NCI-H2227 (cell line): ENCODE measurements at regions not wholly inside any gene's neighbourhood (a gene's known extent, or its start where the extent isn't known, plus 50 kb on each side); places are given as distances from the start of the nearest gene placed in this dataset.

ENCODE experiments used
- DNase-seq: peaks from one replicate; lab custom pipeline; 2025; ENCODE audit not compliant: unreplicated experiment; lab: John Stamatoyannopoulos, UW

DNA sequence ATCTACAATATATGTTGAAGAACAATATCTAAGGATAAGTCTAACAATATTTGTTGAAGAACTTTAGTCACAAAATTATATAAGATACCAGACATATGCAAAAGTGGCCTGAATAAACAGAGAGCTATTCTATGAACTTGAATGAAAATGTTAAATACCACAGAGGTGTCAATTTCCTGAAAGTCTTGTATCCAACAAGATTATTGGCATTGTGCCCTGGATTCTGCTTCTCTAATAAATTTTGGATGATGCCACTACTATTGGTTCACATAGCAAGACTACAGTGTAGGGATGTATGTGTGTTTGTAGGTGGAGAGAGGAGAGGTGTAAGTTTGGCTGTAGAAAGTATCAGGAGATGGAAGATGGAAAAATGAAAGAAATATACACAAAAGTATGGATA, 731.8 kb upstream of the RGMB start:
- no peak for DNase-seq

DNA sequence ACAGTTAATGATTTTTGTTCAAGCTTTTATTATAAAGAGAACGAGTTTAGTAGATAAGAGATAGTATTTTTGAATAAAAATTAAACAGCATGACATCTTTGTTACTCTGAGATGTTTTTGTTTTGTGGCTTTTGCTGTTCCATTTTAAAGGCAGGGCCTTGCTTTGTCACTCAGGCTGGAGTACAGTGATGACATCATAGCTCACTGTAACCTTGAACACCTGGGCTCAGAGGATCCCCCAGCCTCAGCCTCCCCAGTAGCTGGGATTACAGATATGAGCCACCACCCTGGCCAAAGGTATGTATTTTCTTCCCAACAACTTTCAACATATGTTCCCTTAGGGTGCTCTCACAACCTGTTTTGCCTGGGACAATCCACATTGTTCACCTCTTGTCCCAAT, 730.9 kb upstream of the RGMB start:
- no peak for DNase-seq

DNA sequence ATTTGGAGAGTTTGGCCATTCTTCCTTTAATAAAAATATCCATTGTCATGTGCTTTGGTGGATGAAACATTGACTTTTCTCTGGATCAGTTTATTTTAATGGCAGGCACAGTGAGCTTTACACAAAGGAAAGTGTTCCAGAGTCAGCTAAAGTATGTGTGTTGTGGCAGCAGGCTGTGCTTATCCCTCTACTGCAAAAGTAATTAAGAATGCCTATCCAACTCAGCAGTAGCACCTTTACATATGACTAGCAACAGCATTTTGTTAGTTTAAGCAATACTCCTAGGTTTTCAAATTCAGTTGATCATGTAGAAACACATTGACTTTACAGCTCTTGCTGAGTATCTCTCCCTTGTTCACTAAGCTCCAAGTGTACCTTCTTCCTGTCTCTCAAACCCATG, 730.5 kb upstream of the RGMB start:
- no peak for DNase-seq

DNA sequence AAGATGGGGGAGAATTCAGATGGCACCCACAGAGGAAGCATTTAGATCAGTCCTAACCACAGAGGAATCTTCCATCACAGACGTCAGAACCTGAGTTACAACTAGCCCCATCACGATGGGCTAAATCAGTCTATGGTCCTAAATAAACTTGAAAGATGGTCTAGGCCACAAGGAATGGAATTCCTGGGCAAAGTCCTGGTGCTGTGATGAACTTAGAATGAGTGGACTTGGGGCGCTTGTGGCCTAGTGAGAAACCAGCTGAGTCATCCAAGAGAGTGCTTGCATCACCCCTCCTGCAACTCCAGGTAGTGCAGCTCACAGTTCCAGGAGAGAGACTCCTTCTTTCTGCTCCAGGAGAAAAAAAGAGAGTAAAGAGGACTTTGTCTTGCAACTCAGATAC, 722.9 kb upstream of the RGMB start:
- no peak for DNase-seq

DNA sequence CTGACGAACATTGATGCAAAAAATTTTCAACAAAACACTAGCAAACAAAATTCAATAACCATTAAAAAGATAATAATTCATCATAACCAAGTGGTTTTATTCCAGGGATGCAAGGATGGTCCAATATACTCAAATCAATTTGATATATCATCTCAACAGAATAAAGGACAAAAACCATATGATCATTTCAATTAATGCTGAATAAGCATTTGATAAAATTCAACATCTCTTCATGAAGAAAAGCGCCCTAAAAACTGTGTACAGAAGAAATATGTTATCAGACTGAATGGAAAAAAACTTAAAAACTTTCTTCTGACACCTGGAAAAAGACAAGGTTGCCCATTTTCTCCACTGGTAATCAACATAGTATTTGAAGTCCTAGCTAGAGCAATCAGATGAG, 720.3 kb upstream of the RGMB start:
- DNase-seq: no peak

DNA sequence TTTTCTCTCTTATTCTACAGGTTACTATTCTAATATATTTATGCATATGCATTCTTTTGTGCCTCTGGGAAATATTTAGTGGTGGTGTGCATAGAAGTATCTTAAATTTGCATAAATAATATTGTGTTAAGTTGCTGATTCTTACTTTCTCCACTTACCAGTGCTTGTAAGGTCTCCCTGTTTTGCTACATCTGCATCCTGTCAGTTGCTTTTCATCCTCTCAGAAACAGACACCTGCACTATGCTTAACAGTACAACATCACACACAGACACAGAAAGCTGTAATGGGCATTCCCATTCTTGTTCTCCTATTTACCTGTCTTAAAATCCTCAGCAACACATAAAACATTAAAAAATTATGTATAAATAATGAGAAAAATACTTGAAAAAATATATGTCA, 713.3 kb upstream of the RGMB start:
- DNase-seq: no peak

DNA sequence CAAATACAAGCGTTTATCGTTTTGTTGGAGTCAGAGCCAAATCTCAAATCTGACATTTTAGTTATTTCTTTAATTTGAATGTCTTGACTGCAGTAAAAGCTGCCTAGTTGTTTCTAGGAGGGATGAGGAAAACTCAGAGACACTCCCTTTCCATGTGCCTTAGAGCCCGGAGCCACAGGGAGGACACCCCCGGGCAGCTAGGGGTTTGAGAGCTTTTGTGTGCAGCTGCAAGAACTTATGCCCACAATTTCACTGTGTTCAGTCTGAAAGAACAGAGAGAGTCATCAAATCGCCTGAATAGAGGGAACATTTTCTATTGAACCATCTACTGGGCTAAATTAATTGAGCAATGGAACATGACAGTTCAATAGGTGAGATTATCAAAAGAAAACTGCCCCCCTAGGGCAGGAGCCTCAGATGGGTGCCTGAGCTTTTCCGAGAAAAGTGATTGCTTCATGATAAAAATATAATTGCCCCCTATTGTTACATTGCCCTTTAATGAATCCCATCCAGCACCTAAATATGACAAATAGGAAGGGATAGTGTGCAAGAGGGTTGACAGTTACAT, 709.3 kb upstream of the RGMB start:
- DNase-seq: no peak

DNA sequence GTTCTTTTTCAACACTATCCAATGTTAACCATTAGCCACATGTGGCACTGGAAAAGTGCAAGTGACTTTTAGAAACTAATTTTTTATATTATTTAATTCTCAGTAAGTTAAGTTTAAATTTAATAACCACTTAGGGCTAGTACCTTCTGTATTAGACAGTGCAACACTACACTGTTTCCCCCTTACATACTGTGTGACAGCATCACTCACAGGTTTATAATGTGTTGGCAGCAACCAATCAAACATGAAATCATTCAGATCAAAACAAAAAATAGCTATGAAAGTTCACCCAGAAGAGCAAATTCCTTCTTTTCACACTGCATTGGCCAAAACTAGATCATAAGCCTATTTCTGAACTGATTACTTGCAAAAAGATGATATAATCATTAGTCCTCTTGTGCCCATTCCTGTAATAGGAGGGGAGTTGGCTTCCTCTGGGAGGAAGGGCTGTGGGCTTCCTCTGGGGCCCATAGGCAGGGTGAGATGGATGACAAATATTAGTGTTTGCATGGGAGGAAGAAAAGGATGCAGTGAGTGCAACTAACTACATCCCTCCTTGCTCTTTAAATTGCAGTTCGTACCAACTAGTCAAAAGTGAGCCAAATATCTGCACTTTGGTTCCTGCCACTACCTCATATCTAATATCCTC, 708.1 kb upstream of the RGMB start:
- DNase-seq: no peak

DNA sequence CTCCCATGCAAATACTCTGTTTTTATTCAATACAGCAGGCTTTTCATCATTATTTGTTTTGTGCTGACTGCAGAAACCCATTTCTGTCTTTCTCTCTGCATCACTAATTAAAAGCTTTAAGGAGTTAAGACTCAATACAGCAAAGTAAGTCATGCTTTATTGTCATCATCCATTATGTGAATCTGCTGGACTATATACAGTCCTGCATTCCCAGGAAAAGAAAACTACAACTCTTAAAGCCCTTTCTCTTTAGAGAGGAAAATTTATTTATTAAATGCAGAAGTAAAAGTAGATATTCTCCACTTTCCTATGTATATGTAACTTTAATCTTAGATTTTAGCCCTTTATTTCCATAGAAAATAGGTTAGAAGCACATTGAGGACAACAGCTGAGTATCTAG, 706.6 kb upstream of the RGMB start:
- no peak for DNase-seq

DNA sequence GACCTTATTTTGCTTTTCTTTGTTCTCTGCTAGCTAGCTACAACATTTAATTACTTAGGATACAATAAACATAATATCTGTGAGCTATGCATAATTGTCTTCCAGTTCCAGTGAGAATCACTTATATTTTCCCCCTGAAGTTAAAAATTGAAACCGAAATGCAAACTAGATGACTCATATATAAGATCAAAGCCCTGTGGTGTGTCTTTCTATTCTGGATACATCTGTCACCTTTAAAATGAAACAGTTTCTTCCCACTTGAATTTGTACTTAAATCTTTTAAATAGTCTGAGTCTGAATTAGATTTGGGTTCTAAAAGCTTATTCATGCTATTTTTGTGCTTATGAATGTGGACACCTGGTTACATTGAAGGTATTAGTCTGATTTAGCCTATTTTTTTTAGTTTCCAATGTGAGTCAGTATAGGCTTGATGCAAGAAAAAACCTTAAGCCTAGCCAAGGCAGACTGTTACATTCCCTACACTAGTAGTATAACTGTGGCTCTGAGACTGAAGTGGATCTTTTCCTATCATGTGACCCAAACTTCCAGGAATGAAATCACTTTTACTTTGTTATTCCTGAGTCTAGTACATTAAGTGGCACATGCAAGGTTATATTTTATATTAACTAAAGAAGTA, 703.5 kb upstream of the RGMB start:
- DNase-seq: no peak

DNA sequence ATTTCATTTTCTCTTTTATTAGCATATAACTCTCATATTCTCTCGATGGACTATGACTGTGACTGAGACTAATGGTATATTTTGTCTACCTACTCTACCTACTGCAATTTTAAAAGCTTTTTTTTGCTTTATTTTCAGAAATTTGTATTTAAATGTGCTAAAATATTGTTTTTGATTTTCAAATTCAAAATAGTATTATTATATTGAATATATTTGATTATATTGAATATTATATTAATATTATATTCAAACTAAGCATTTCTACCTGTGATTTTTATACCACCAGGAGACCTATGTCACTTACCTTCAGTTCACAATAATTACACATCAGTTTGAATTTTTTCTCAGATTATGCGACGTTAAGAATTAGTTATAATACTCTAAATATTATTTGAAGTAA, 700.5 kb upstream of the RGMB start:
- no peak for DNase-seq

DNA sequence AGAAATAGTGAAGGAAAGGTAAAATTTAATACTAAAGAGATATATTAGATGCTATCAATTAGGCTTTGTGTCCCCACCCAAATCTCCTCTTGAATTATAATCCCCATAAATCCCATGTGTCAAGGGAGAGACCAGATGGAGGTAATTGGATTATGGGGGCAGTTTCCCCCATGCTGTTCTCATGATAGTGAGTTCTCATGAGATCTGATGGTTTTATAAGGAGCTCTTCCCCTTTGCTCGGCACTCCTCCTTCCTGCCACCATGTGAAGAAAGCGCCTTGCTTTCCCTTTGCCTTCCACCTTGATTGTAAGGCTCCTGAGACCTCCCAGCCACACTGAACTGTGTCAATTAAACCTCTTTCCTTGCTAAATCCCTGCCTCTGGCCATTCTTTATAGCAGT, 697.0 kb upstream of the RGMB start:
- DNase-seq: no peak

DNA sequence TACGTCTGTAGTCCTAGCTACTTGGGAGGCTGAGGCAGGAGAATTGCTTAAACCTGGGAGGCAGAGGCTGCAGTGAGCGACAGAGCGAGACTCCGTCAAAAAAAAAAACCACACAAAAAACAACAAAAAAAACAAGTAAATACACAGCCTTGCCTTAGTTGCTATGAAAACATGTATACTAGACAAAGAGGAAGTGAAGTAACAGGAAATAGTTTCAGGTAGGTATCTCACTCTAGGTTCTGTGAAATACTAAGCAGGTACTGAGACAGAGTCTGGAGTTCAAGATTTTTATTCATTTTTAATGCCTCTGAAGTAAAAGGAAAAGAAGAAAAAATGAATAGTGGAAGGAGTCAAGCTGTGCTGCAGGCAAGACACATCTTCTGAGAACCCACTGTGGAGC, 687.9 kb upstream of the RGMB start:
- no peak for DNase-seq

DNA sequence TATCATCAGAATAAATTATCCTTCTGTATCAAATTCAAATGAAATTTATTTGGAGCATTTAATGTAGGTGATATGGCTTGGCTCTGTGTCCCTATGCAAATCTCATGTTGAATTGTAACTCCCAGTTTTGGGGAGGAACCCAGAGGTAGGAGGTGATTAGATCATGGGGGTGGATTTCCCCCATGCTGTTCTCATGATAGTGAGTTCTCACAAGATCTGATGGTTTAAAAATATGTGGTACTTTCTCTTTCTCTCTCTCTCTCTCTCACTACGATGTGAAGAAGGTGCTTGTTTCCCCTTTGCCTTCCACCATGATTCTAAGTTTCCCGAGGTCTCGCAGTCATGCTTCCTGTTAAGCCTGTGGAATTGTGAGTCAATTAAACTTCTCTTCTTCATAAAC, 678.4 kb upstream of the RGMB start:
- no peak for DNase-seq

DNA sequence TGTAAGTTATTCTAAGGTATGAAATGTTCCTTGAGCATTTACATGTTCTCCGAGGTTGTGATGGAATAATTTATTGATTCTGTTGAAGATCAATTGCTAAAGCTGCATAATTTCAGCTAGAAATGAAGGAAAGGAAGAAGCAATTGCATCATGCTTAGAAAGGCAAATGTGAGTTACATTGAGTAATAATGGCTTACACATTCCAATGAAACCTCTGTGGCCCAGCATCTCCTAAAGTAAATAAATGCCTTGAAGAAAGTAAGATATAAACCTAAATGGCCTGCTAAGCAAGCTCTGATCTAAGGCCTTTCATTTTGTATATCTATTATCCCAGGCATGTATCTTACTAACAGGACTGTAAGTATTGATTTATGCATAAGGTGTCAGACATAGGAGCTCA, 677.3 kb upstream of the RGMB start:
- no peak for DNase-seq

DNA sequence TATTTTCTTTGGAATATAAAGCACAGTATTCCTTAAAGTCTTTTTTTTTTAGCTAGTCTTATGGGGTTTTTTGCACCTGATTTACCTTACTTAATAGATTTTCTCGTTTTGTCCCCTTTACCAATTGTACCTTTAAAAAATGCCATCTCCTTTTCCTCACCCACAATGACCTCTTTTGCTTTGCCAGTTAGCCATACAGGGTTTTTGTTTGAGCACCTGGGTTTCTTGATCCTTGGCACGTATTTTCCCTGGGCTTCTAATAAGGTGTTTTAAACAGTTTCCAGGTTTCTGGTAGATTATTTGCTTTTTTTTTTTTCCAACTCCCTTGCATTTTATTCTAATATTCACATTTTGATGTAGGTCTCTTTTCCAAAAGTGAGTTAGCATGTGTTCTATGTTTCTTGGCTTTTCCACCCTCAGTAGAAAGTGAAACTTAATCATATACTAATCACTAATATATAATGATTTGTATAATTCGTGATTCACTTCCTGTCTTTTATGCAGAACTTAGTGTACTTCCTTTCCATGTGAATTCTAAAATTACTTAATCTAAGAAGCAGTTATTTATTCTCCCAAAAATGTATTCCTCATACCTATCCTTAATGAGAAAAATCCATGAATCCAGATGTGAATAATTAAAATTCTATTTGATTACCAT, 673.9 kb upstream of the RGMB start:
- DNase-seq: no peak

DNA sequence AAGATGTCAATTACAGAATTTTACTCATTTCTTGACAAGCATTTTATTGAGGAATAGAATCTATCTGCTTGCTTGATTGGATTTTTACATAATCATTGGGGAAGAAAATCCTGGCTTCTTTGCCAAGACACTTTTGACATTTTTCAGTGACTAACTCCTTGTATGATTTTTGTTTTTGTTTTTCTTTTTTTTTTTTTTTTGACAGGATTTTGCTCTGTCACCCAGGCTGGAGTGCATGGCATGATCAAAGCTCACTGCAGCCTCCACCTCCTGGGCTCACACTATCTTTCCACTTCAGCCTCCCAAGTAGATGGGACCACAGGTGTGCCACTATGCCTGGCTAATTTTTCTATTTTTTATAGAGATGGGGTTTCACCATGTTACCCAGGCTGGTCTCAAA, 672.3 kb upstream of the RGMB start:
- DNase-seq: no peak

DNA sequence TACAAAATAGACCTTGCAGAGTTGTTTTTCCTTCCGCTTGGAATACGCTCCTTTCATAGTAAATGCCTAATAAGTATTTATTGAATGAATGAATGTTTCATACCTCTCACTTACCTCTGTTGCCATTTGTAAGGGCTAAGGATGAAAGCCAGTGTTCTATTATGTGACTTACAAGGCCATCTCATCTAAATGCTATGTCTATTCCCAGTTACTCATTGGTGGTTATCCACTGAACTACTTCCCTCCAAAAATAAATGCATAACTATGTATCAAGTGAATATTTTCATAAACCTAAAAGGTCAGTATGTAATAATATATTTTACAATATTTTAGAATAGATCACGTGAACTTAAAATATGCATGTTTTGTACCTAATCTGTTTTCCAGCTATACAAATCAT, 670.5 kb upstream of the RGMB start:
- DNase-seq: no peak

DNA sequence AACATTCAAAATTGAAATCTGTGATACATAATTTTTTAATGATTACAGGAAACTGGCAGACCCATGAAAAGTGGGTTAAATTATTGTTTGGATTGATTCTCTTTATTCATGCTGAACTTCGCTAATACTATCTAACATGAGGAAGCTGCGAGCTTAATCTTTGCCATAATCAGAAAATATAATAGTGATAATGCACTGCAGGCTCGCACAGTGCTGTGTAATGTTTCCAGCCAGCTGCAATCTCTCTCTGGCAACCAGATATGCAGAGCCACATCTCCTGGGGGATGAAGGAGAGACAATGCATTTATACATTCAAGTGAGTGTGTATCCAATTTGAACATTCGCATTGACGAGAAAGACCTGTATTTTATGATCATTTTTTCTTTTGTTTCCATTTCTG, 669.7 kb upstream of the RGMB start:
- no peak for DNase-seq

DNA sequence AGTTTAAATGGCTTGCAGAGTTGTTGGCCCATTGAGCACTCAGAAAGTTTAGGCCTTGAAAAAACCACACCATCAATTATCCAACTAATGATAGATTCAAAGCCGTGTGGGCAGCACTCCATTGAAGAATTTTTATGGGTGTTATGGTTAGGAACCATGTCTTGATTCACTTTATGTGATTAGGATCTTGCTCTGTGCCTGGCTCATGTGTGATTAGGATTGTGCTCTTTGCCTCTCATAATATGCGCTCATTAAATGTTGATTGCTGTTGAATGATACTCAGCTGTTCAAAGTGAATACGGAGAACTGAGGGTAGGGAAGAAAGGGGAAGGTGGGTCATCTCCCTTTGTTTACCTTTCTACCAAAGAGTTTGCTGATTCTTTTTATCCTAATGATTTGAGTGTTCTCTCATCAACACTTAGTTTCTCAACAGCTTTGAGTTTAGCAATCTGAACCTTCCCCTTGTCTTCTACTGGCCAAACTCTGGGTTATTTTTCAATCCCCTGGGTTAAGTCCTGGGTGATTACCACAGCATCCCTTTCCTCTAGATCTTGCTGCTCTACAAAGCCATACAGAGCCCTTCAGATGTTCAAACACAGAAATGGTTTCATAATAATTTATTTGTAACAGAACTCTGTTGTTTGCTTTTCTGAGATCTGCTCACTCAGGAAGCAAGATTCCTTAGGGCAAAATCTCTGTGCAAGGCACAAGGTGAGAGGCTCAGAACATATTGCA, 668.8 kb upstream of the RGMB start:
- no peak for DNase-seq

DNA sequence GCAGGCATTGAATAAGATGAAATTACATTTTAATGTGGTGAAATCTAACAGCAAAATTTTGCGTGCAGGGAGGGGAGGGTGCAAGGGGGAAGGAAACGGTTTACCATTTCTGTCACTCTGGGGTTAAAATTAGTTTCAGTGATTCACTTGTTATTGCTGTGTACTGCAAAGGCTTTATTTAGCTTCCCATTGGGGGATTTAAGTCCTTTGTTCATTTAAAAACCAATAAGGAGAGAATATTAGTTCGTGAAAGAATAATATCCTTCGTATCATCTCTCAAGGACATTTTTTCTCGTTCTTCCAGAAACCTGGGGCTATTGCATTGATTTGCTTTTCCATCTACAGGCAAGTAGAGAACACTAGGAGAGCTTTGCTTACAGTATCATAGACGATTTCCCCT, 667.8 kb upstream of the RGMB start:
- DNase-seq: no peak
